Left lung (tissue), 4 donors: ENCODE measurements at regions not wholly inside any gene's neighbourhood (a gene's known extent, or its start where the extent isn't known, plus 50 kb on each side); places are given as distances from the start of the nearest gene placed in this dataset.
"Not testable (repeated sequence)": the region's sequence is repeated elsewhere in the genome, so short reads cannot be mapped to it uniquely, and the experiment has no call there.

Experiments used
- ATAC-seq: fragments of 200-7000 bp; cut with Tn5 transposase; one replicate; pipeline ENCODE4 v1.9.1; 2020; ENCODE audit warnings: moderate library complexity
- DNase-seq, 4 donors: peaks; one replicate each; pipeline ENCODE4 v3.0.0-alpha.2; 2013 to 2020
- H3K27ac ChIP-seq, 2 donors: fragments of 200-600 bp; sonication (generic) in 1 of 2; one replicate each; pipeline versions ENCODE4 v1.5.0 to v1.8.0; 2020 to 2021
- H3K27me3 ChIP-seq, 2 donors: fragments of 200-600 bp; sonication (generic) in 1 of 2; one replicate each; pipeline versions ENCODE4 v1.5.0 to v1.8.0; 2020 to 2021
- H3K36me3 ChIP-seq, 2 donors: fragments of 200-600 bp; sonication (generic) in 1 of 2; one replicate each; pipeline versions ENCODE4 v1.5.0 to v1.8.0; 2020 to 2021
- H3K4me1 ChIP-seq, 2 donors: fragments of 200-600 bp; one replicate each; pipeline ENCODE4 v1.8.0; 2021
- H3K4me3 ChIP-seq, 2 donors: fragments of 200-600 bp; sonication (generic) in 1 of 2; one replicate each; pipeline versions ENCODE4 v1.5.0 to v1.8.0; 2020 to 2021; ENCODE audit warnings: mild to moderate bottlenecking in 1 of 2
- H3K9me3 ChIP-seq, 2 donors: fragments of 200-600 bp; sonication (generic) in 1 of 2; one replicate each; pipeline versions ENCODE4 v1.5.0 to v1.8.0; 2020 to 2021
- intact Hi-C, 2 donors: fragments of 100-400 bp; cut with DNase I; formaldehyde crosslinking; loops; one replicate each; pipeline versions ENCODE4 v1.11.2 to v1.14.2; 2022
- TF ChIP-seq, protein P1 (sequence below), 2 donors: fragments of 200-600 bp; sonication (generic) in 1 of 2; IDR thresholded peaks; one replicate each; pipeline versions ENCODE4 v1.5.0 to v1.8.0; 2021; ENCODE audit warnings: antibody characterized with exemption in 2 of 2
- donor health status: DM: no; HTN: yes; CAD: no.
- donor health status: DM: no; HTN: no; CAD: no.

DNA sequence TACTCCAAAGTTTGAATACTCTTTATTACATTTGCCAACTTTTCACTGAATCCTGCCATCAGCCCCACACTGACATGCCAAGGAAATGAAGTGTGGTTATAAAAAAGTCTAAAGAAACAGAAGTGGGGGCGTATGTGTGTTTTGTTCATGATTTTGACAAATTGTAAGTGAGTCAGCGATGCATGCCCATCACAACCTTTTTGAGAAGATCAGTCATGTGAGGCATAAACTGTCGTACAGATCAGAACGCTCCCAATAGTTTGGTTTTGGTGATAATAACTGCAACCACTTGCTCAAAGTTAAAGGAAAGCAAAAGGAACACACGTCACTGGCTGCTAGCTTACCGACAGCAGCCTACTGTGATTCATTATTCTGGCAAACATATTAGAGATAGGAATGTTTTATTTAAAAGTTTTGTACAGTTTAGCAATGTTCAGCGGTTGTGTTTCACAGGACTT lies 95.6 kb downstream of the RGS2 start:
- Histone ChIP-seq H3K27me3 (no peaks in the 10 kb centered on the region), H3K36me3 (no peaks in the 10 kb centered on the region), H3K27ac (no peak overlapping the region), H3K9me3 (no peaks in the 10 kb centered on the region), H3K4me1 (no peaks in the 10 kb centered on the region), H3K4me3 (no peak overlapping the region)
- intact Hi-C loops, result no loop called here
- DNase-seq (peak in 2 of 4 donors; percentile 14 to 24), ATAC-seq (peak; percentile 60)
- TF ChIP-seq, protein P1, sequence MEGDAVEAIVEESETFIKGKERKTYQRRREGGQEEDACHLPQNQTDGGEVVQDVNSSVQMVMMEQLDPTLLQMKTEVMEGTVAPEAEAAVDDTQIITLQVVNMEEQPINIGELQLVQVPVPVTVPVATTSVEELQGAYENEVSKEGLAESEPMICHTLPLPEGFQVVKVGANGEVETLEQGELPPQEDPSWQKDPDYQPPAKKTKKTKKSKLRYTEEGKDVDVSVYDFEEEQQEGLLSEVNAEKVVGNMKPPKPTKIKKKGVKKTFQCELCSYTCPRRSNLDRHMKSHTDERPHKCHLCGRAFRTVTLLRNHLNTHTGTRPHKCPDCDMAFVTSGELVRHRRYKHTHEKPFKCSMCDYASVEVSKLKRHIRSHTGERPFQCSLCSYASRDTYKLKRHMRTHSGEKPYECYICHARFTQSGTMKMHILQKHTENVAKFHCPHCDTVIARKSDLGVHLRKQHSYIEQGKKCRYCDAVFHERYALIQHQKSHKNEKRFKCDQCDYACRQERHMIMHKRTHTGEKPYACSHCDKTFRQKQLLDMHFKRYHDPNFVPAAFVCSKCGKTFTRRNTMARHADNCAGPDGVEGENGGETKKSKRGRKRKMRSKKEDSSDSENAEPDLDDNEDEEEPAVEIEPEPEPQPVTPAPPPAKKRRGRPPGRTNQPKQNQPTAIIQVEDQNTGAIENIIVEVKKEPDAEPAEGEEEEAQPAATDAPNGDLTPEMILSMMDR (IDR thresholded peaks at IDR 0.05), result no peak

DNA sequence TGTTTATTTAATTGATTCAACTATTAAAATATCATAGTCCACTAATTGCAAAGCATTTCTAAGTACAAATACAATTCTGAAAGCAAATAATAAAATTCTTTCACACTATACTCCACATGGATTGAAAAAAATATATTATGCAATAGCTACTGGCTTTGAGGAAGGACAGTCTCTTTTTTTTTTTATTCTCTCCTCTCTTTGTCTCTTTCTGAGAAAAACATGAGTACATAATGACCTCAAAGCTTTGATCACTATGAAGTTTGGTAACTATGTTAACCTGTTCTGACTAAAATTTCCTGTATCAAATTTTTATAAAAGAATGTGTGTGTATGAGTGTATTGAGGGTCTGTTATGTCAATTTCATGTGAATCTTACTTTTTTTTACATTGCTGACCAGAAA lies 96.2 kb downstream of the RGS2 start:
- Histone ChIP-seq H3K4me1 (no peaks in the 10 kb centered on the region), H3K27ac (no peak overlapping the region), H3K9me3 (peaks cover 0 to 1% of the 10 kb centered on the region in 2 donors), H3K4me3 (no peak overlapping the region), H3K27me3 (no peaks in the 10 kb centered on the region), H3K36me3 (no peaks in the 10 kb centered on the region)
- no peak for DNase-seq
- ATAC-seq, result peak; percentile 36
- TF ChIP-seq, protein P1 (IDR thresholded peaks at IDR 0.05), result no peak
- intact Hi-C loops, result no loop called here

DNA sequence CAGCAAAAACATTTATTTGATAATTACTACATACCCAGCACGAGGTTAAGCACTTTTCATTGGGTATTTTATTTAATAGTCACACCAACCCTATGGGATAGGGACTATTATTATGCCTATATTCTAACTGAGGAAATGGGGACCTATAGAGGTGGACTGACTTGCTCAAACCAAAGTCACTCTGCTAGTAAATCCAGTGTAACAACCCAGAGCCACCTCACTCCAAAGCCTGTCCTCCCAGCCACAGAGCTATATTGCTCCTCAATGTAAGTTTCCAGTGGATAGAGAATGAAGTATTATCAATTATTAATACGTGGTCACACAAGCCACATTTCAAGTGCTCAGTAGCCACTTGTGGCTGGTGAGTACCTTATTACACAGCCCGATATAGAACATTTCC lies 97.5 kb downstream of the RGS2 start:
- H3K27ac ChIP-seq, result no peak overlapping the region
- intact Hi-C loops, result no loop called here
- no peaks in the 10 kb centered on the region for H3K36me3 ChIP-seq
- no peaks in the 10 kb centered on the region for H3K4me1 ChIP-seq
- H3K9me3 ChIP-seq, result peaks cover 0 to 1% of the 10 kb centered on the region in 2 donors
- no peak for DNase-seq
- TF ChIP-seq, protein P1 (IDR thresholded peaks at IDR 0.05), result no peak
- H3K27me3 ChIP-seq, result no peaks in the 10 kb centered on the region
- no peak for ATAC-seq
- H3K4me3 ChIP-seq, result no peak overlapping the region

DNA sequence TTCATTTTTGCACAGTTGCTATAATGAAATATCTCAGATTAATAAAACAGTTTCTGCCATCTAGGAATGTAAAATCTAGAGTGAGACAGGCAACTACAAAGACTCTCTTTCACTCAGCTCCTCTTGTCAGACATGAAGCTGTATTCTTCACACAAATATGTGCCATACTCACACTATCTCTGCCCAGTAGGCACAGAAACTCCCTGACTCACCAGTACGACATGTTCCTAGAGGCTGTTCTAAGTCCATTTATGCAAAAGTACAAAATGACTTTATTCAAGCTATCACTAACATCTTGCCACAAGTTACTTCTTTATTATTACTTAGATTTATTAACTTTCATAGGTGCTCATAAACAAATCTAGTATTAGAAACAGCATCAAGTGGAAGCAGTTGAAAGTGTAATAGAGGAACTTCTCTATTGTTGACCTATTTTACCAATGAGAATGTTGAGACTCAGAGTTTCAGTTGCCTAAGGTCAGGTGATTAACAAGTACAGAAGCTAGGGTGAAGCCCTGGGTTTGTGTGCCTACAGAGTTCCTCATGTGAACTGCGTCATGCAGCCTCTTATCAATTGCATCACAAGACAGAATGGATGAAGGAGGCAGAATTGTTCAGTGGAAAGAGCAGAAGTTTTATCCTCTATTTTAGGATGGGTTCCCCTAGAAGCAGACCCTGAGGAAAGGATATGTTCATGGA lies 98.9 kb downstream of the RGS2 start:
- intact Hi-C loops, result no loop called here
- Histone ChIP-seq H3K4me1 (no peaks in the 10 kb centered on the region), H3K27me3 (no peaks in the 10 kb centered on the region), H3K36me3 (no peaks in the 10 kb centered on the region), H3K9me3 (peaks cover 0 to 1% of the 10 kb centered on the region in 2 donors), H3K4me3 (no peak overlapping the region), H3K27ac (no peak overlapping the region)
- DNase-seq (no peak), ATAC-seq (peak; percentile 49)
- TF ChIP-seq, protein P1 (IDR thresholded peaks at IDR 0.05), result no peak

DNA sequence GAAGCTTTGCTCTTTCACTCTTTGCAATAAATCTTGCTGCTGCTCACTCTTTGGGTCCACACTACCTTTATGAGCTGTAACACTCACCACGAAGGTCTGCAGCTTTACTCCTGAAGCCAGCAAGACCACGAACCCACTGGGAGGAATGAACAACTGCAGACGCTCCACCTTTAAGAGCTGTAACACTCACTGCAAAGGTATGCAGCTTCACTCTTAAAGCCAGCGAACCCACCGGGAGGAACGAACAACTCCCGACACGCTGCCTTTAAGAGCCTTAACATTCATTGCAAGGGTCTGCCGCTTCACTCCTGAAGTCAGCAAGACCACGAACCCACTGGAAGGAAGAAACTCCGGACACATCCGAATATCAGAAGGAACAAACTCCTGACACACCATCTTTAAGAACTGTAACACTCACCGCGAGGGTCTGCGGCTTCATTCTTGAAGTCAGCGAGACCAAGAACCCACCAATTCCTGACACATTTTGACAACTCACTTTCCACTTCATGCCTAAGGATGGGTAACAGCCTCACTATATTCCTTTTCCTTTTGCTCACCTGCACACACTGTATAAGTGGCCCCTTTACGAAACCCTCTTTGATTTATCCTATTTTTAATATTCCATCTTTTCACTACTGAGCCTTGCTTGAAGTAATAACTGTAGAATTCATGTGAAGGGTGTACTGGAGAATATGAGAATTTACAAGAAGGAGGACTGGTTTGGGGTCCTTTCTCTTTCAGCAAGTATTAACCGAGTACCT lies 103.2 kb downstream of the RGS2 start:
- H3K4me1 ChIP-seq, H3K36me3 ChIP-seq, DNase-seq, ATAC-seq, intact Hi-C loops, H3K27me3 ChIP-seq, H3K9me3 ChIP-seq, H3K4me3 ChIP-seq, H3K27ac ChIP-seq: not testable (repeated sequence)
